PFSK-1 (cell line): ENCODE measurements at regions not wholly inside any gene's neighbourhood (a gene's known extent, or its start where the extent isn't known, plus 50 kb on each side); places are given as distances from the start of the nearest gene placed in this dataset.

Experiments used
- REST ChIP-seq, 2 experiments: IDR thresholded peaks; 2 replicates each; pipeline versions ENCODE4 v1.6.1 to v1.8.0; 2011 to 2012; ENCODE audit warnings: low read depth in 2 of 2, low read length in 2 of 2, control low read depth in 1 of 2, inconsistent platforms in 1 of 2, mild to moderate bottlenecking in 1 of 2, moderate library complexity in 1 of 2; ENCODE audit not compliant: insufficient read depth in 1 of 2
- TAF1 ChIP-seq: IDR thresholded peaks from 2 replicates; pipeline ENCODE4 v1.6.1; 2012; ENCODE audit warnings: low read length, control low read depth, borderline replicate concordance; ENCODE audit not compliant: insufficient read depth

DNA sequence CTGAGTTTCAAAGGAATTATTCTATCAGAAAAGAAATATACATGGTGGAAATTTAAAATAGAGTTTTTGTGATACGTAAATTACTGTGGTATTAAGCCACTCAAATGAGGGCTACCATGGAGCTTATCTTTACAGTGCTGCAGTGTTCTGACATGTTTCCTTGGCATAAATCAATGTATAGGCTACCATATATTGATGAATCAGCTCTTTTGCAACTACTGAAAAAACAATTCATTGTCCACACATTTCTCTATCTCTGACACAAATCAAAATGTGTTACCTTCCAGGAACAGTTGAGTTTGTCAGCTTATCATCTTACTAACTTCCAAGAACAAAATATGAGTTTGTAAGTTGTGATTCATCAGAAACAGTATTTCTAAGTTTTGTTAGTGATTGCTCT is 140.3 kb upstream of the CDH18 start:
- TF ChIP-seq TAF1: no peak
- no peak for TF ChIP-seq REST (IDR thresholded peaks at IDR 0.05; ENCODE audit: insufficient read depth in 1 of 2, low read depth in 2 of 2, low read length in 2 of 2)
